Tibial nerve (tissue), 4 donors: ENCODE measurements at regions not wholly inside any gene's neighbourhood (a gene's known extent, or its start where the extent isn't known, plus 50 kb on each side); places are given as distances from the start of the nearest gene placed in this dataset.
A peak's percentile ranks its signal among the peaks of the same experiment; 100 is the strongest.

Experiments
- DNase-seq, 2 donors: peaks; one replicate each; pipeline ENCODE4 v3.0.0-alpha.2; 2019; ENCODE audit warnings: low spot score in 2 of 2
- H3K27ac ChIP-seq, 4 donors: fragments of 200-600 bp; sonication (generic) in 3 of 4; one replicate each; pipeline ENCODE4 v1.5.1; 2017 to 2019; ENCODE audit warnings: mild to moderate bottlenecking in 1 of 4
- H3K27me3 ChIP-seq, 2 donors: fragments of 200-600 bp; sonication (generic) in 1 of 2; one replicate each; pipeline versions ENCODE4 v1.5.1 to v1.6.0; 2017 to 2019
- H3K36me3 ChIP-seq, 3 donors: fragments of 200-600 bp; sonication (generic); one replicate each; pipeline ENCODE4 v1.5.1; 2018 to 2019
- H3K4me1 ChIP-seq, 4 donors: fragments of 200-600 bp; sonication (generic) in 3 of 4; one replicate each; pipeline ENCODE4 v1.5.1; 2017 to 2019
- H3K4me3 ChIP-seq, 4 donors: fragments of 200-600 bp; sonication (generic) in 3 of 4; one replicate each; pipeline ENCODE4 v1.5.1; 2017 to 2019; ENCODE audit warnings: mild to moderate bottlenecking in 1 of 4, moderate library complexity in 1 of 4
- H3K9me3 ChIP-seq, 4 donors: fragments of 200-600 bp; sonication (generic) in 3 of 4; one replicate each; pipeline ENCODE4 v1.5.1; 2017 to 2019
- CTCF ChIP-seq, 5 experiments: fragments of 200-600 bp in 3 of 5; fragments of 450-650 bp in 2 of 5; sonication (generic) in 3 of 5; IDR thresholded peaks; one replicate each; pipeline ENCODE4 v1.5.1; 2016 to 2019; ENCODE audit warnings: antibody characterized with exemption in 5 of 5, mild to moderate bottlenecking in 3 of 5, moderate library complexity in 2 of 5
- EP300 ChIP-seq, 2 donors: sonication (generic); formaldehyde crosslinking; IDR thresholded peaks; one replicate each; pipeline ENCODE4 v1.6.1; 2017; ENCODE audit warnings: antibody characterized with exemption in 2 of 2, mild to moderate bottlenecking in 1 of 2
- POLR2A ChIP-seq, 2 donors: fragments of 450-650 bp; IDR thresholded peaks; one replicate each; pipeline ENCODE4 v1.6.1; 2017; ENCODE audit warnings: antibody characterized with exemption in 2 of 2, mild to moderate bottlenecking in 2 of 2, moderate library complexity in 2 of 2
- WGBS, 2 donors: methylation state at CpG; one replicate each; pipeline ENCODE4 v1.1.5; 2018; 5-methylcytosine and 5-hydroxymethylcytosine counted together

DNA sequence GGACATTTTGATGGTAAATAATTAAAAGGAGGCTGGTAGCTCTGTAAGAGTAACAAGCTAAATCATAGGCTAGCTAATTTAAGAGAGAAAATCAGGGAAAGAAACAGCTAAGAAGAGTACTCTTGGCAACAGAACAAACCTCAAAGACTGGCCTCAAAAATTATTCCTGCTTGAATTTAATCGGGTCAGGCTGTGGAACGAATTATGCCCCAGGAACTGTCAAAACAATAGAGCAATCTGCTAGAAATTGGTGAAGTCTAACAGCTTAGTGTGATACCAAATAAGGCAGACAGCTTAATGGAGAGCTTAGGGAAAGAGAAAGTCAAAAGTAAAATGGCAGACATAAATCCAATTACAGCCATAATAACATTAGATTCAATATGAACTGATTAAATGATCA lies 215.7 kb downstream of the MREG start:
- peaks cover 0 to 27% (median 0%) of the 10 kb centered on the region in 4 donors for H3K4me1 ChIP-seq
- peaks cover 0 to 5% (median 2%) of the 10 kb centered on the region in 4 donors for H3K9me3 ChIP-seq
- H3K36me3 ChIP-seq, result peaks cover 0 to 6% (median 0%) of the 10 kb centered on the region in 3 donors
- WGBS, 2 donors, result 52 to 54% methylated on average over 2 of the region's 2 CpGs
- H3K27ac ChIP-seq, result no peak overlapping the region
- H3K27me3 ChIP-seq, result no peaks in the 10 kb centered on the region
- no peak for DNase-seq
- TF ChIP-seq POLR2A (IDR thresholded peaks at IDR 0.05), result no peak
- TF ChIP-seq CTCF (IDR thresholded peaks at IDR 0.05), result no peak
- TF ChIP-seq EP300 (IDR thresholded peaks at IDR 0.05), result no peak
- H3K4me3 ChIP-seq, result no peak overlapping the region

GRCh38 chr2:215796140-215796855 lies 217.1 kb downstream of the MREG start:
- WGBS, 2 donors, result 42 to 51% methylated on average over 4 of the region's 4 CpGs
- Histone ChIP-seq H3K27me3 (no peaks in the 10 kb centered on the region), H3K27ac (no peak overlapping the region), H3K4me1 (peaks cover 0 to 28% (median 0%) of the 10 kb centered on the region in 4 donors), H3K36me3 (peaks cover 0 to 6% (median 0%) of the 10 kb centered on the region in 3 donors), H3K9me3 (no peaks in the 10 kb centered on the region), H3K4me3 (no peak overlapping the region)
- no peak for DNase-seq
- no peak for TF ChIP-seq CTCF (IDR thresholded peaks at IDR 0.05)
- TF ChIP-seq POLR2A (IDR thresholded peaks at IDR 0.05), result no peak
- TF ChIP-seq EP300 (IDR thresholded peaks at IDR 0.05), result no peak

- no peak overlapping the region for H3K4me3 ChIP-seq
- DNase-seq, result no peak
- TF ChIP-seq EP300 (IDR thresholded peaks at IDR 0.05) (no peak), POLR2A (IDR thresholded peaks at IDR 0.05) (no peak), CTCF (IDR thresholded peaks at IDR 0.05) (no peak)
- no peak overlapping the region for H3K27ac ChIP-seq
- no peaks in the 10 kb centered on the region for H3K27me3 ChIP-seq
- 59 to 63% methylated on average over 5 of the region's 5 CpGs for WGBS, 2 donors
- peaks cover 0 to 36% (median 0%) of the 10 kb centered on the region in 4 donors for H3K4me1 ChIP-seq
- H3K36me3 ChIP-seq, result peaks cover 0 to 6% (median 0%) of the 10 kb centered on the region in 3 donors
- no peaks in the 10 kb centered on the region for H3K9me3 ChIP-seq
Measured at GRCh38 chr2:215794829-215795546, 218.4 kb downstream of the MREG start.

GRCh38 chr2:215793747-215794595 lies 219.4 kb downstream of the MREG start:
- H3K4me1 ChIP-seq, result peaks cover 0 to 36% (median 0%) of the 10 kb centered on the region in 4 donors
- no peak overlapping the region for H3K4me3 ChIP-seq
- WGBS, 2 donors, result 71 to 77% methylated on average over 3 of the region's 3 CpGs
- TF ChIP-seq CTCF (IDR thresholded peaks at IDR 0.05) (no peak), EP300 (IDR thresholded peaks at IDR 0.05) (peak in 1 of 2 donors; percentile 61), POLR2A (IDR thresholded peaks at IDR 0.05) (no peak)
- no peaks in the 10 kb centered on the region for H3K9me3 ChIP-seq
- peaks cover 0 to 6% (median 0%) of the 10 kb centered on the region in 3 donors for H3K36me3 ChIP-seq
- peak overlapping the region in 2 of 4 donors; percentile 5 to 47 for H3K27ac ChIP-seq
- peak in 1 of 2 donors; percentile 64 for DNase-seq
- H3K27me3 ChIP-seq, result no peaks in the 10 kb centered on the region
